ENCODE measurements at regions not wholly inside any gene's neighbourhood (a gene's known extent, or its start where the extent isn't known, plus 50 kb on each side); places are given as distances from the start of the nearest gene placed in this dataset.
A peak's percentile ranks its signal among the peaks of the same experiment; 100 is the strongest.

GRCh38 chr2:71744781-71745180 is 291.4 kb downstream of the DYSF start:
- H3K79me2 ChIP-seq (ENCODE audit: insufficient read depth), result no peaks in the 10 kb centered on the region
- TF ChIP-seq TCF12 (IDR thresholded peaks at IDR 0.05) (no peak), REST (IDR thresholded peaks at IDR 0.05; ENCODE audit: low read depth, low read length) (no peak), POLR2AphosphoS5 (IDR thresholded peaks at IDR 0.05; ENCODE audit: low read depth, low read length) (no peak), SIN3A (IDR thresholded peaks at IDR 0.05; ENCODE audit: borderline replicate concordance, low read depth, low read length) (no peak), FOXM1 (IDR thresholded peaks at IDR 0.05; ENCODE audit: low read depth) (no peak), FOXJ3 (CRISPR knock-in tag; IDR thresholded peaks at IDR 0.05) (no peak)
- no peak overlapping the region for H2AFZ ChIP-seq (ENCODE audit: low read depth)
- ChIA-PET POLR2A (no interaction called here), CTCF (interaction anchor here (0.6 kb wide), 1 partner anchor 1419 kb away, joined by 3 read pairs; no protein-coding TSS in a partner anchor)
- H3K4me2 ChIP-seq, result no peak overlapping the region
- peaks cover 5% of the 10 kb centered on the region for H3F3A ChIP-seq (replicated peaks; ENCODE audit: insufficient read depth)
- no peak overlapping the region for H3K27ac ChIP-seq (ENCODE audit: low read depth in 2 of 2, low read length in 1 of 2)
- no peaks in the 10 kb centered on the region for H4K20me1 ChIP-seq (ENCODE audit: insufficient read depth)
- peaks cover 16 to 33% of the 10 kb centered on the region in 2 experiments; a peak in 3 of 4 replicates for H3K4me1 ChIP-seq (ENCODE audit: control insufficient read depth in 1 of 2, insufficient read depth in 2 of 2, low read depth in 1 of 2, low read length in 1 of 2)
- no peaks in the 10 kb centered on the region for H3K36me3 ChIP-seq (replicated peaks in 1 of 2; ENCODE audit: control insufficient read depth in 1 of 2, insufficient read depth in 2 of 2, low read length in 1 of 2)
- no peaks in the 10 kb centered on the region for H3K9me2 ChIP-seq
- no peaks in the 10 kb centered on the region for H3K27me3 ChIP-seq (ENCODE audit: insufficient read depth)
- H3K4me3 ChIP-seq (ENCODE audit: low read depth in 2 of 2, low read length in 1 of 2), result no peak overlapping the region
- H3K9ac ChIP-seq, result no peak overlapping the region
- DNase-seq, result no peak
- H3K9me3 ChIP-seq, result no peaks in the 10 kb centered on the region
- 68% methylated on average over 4 of the region's 6 CpGs for WGBS (ENCODE audit: low lambda C conversion rate)

- Histone ChIP-seq H3K4me2 (no peak overlapping the region), H3K4me3 (ENCODE audit: low read depth in 2 of 2, low read length in 1 of 2) (no peak overlapping the region), H3K9me3 (no peaks in the 10 kb centered on the region), H3K9me2 (no peaks in the 10 kb centered on the region), H3K27me3 (ENCODE audit: insufficient read depth) (no peaks in the 10 kb centered on the region), H3K27ac (ENCODE audit: low read depth in 2 of 2, low read length in 1 of 2) (no peak overlapping the region; a peak in 1 of 4 replicates), H3K4me1 (ENCODE audit: control insufficient read depth in 1 of 2, insufficient read depth in 2 of 2, low read depth in 1 of 2, low read length in 1 of 2) (peaks cover 10 to 30% of the 10 kb centered on the region in 2 experiments; a peak in 3 of 4 replicates), H3F3A (replicated peaks; ENCODE audit: insufficient read depth) (peaks cover 5% of the 10 kb centered on the region), H4K20me1 (ENCODE audit: insufficient read depth) (no peaks in the 10 kb centered on the region), H2AFZ (ENCODE audit: low read depth) (no peak overlapping the region), H3K36me3 (replicated peaks in 1 of 2; ENCODE audit: control insufficient read depth in 1 of 2, insufficient read depth in 2 of 2, low read length in 1 of 2) (no peaks in the 10 kb centered on the region), H3K79me2 (ENCODE audit: insufficient read depth) (no peaks in the 10 kb centered on the region), H3K9ac (no peak overlapping the region)
- DNase-seq, result no peak
- CTCF ChIA-PET, result interaction anchor here (0.6 kb wide), 1 partner anchor 1419 kb away, joined by 3 read pairs; no protein-coding TSS in a partner anchor
- POLR2A ChIA-PET, result no interaction called here
- 83% methylated on average over 6 of the region's 6 CpGs for WGBS (ENCODE audit: low lambda C conversion rate)
- TF ChIP-seq ZBTB33 (IDR thresholded peaks at IDR 0.05; ENCODE audit: borderline replicate concordance, low read depth) (no peak), PBX3 (IDR thresholded peaks at IDR 0.05) (peak; percentile 91), RCOR1 (IDR thresholded peaks at IDR 0.05; ENCODE audit: low read length) (no peak), EZH2phosphoT487 (IDR thresholded peaks at IDR 0.05; ENCODE audit: borderline replicate concordance, low read depth) (no peak), MAX (IDR thresholded peaks at IDR 0.05; ENCODE audit: low read depth) (no peak), TCF12 (IDR thresholded peaks at IDR 0.05) (peak; percentile 60), RXRA (IDR thresholded peaks at IDR 0.05; ENCODE audit: borderline replicate concordance, low read depth) (no peak), NRF1 (IDR thresholded peaks at IDR 0.05; ENCODE audit: low read depth, low read length) (no peak), NFIC (IDR thresholded peaks at IDR 0.05; ENCODE audit: borderline replicate concordance) (peak; percentile 53), SIN3A (IDR thresholded peaks at IDR 0.05; ENCODE audit: borderline replicate concordance, low read depth, low read length) (no peak), SMC3 (IDR thresholded peaks at IDR 0.05; ENCODE audit: low read depth, low read length) (no peak), REST (IDR thresholded peaks at IDR 0.05; ENCODE audit: low read depth, low read length) (no peak)
Measured at GRCh38 chr2:71743995-71744675, 290.8 kb downstream of the DYSF start.

Data from SK-N-SH (cell line).